Adrenal gland (tissue), 9 donors: ENCODE measurements at regions not wholly inside any gene's neighbourhood (a gene's known extent, or its start where the extent isn't known, plus 50 kb on each side); places are given as distances from the start of the nearest gene placed in this dataset.

ENCODE experiments used
- DNase-seq, 7 donors: peaks; one replicate each; pipeline ENCODE4 v3.0.0-alpha.2; 2019 to 2020
- H3K27ac ChIP-seq, 5 donors: fragments of 200-600 bp; sonication (generic) in 4 of 5; 1 replicate in 3 of 5; 2 replicates in 2 of 5; pipeline versions ENCODE4 v1.5.1 to v1.8.0; 2016 to 2020; ENCODE audit warnings: mild to moderate bottlenecking in 1 of 5
- H3K27me3 ChIP-seq: fragments of 200-600 bp; 2 replicates; pipeline ENCODE4 v1.8.0; 2021
- H3K36me3 ChIP-seq, 2 donors: fragments of 200-600 bp; replicated peaks in 1 of 2; 1 replicate in 1 of 2; 2 replicates in 1 of 2; pipeline versions ENCODE4 v1.5.1 to v1.8.0; 2018 to 2022
- H3K4me1 ChIP-seq, 2 donors: fragments of 200-600 bp; replicated peaks in 1 of 2; 1 replicate in 1 of 2; 2 replicates in 1 of 2; pipeline versions ENCODE4 v1.5.1 to v1.8.0; 2018 to 2021
- H3K4me3 ChIP-seq, 4 donors: fragments of 200-600 bp; sonication (generic) in 3 of 4; one replicate each; pipeline ENCODE4 v1.5.1; 2016 to 2018
- H3K9me3 ChIP-seq, 3 donors: fragments of 200-600 bp; sonication (generic) in 1 of 3; replicated peaks in 1 of 3; 1 replicate in 2 of 3; 2 replicates in 1 of 3; pipeline versions ENCODE4 v1.5.1 to v1.8.0; 2016 to 2021
- POLR2A ChIP-seq, 2 donors: fragments of 450-650 bp; IDR thresholded peaks; one replicate each; pipeline ENCODE4 v1.6.1; 2017; ENCODE audit warnings: antibody characterized with exemption in 2 of 2, mild to moderate bottlenecking in 2 of 2, moderate library complexity in 1 of 2
- WGBS, 4 donors: extraction: QIAGEN DNeasy Blood & Tissue Kit in 2 of 4; methylation state at CpG; one replicate each; pipeline versions ENCODE4 v1.1.5 to v1.1.7; 2013 to 2017; 5-methylcytosine and 5-hydroxymethylcytosine counted together
- intact Hi-C, 2 donors: fragments of 100-400 bp; cut with DNase I; formaldehyde crosslinking; loops; one replicate each; pipeline versions ENCODE4 v1.14.1 to v1.15.0; 2022 to 2023
- TF ChIP-seq, protein P1 (sequence below), 6 experiments: fragments of 450-650 bp in 4 of 6; fragments of 200-600 bp in 2 of 6; sonication (generic) in 1 of 6; IDR thresholded peaks; 1 replicate in 5 of 6; 2 replicates in 1 of 6; pipeline versions ENCODE4 v1.5.1 to v1.8.0; 2016 to 2021; ENCODE audit warnings: antibody characterized with exemption in 6 of 6, mild to moderate bottlenecking in 2 of 6, moderate library complexity in 1 of 6
- donor health status: healthy with polysubstance abuse.
- donor health status: Bipolar disorder and iron deficiency.
- donor health status: DM: yes; HTN: yes; CAD: no.
- donor health status: DM: no; HTN: no; CAD: no.
- donor health status: DM: no; HTN: no; CAD: no.

GRCh38 chr12:33562401-33562800 lies 122.8 kb upstream of the SYT10 start:
- Histone ChIP-seq H3K36me3 (no peaks in the 10 kb centered on the region), H3K27me3 (no peaks in the 10 kb centered on the region), H3K27ac (no peak overlapping the region), H3K4me1 (no peaks in the 10 kb centered on the region), H3K9me3 (no peaks in the 10 kb centered on the region), H3K4me3 (no peak overlapping the region)
- TF ChIP-seq, protein P1, sequence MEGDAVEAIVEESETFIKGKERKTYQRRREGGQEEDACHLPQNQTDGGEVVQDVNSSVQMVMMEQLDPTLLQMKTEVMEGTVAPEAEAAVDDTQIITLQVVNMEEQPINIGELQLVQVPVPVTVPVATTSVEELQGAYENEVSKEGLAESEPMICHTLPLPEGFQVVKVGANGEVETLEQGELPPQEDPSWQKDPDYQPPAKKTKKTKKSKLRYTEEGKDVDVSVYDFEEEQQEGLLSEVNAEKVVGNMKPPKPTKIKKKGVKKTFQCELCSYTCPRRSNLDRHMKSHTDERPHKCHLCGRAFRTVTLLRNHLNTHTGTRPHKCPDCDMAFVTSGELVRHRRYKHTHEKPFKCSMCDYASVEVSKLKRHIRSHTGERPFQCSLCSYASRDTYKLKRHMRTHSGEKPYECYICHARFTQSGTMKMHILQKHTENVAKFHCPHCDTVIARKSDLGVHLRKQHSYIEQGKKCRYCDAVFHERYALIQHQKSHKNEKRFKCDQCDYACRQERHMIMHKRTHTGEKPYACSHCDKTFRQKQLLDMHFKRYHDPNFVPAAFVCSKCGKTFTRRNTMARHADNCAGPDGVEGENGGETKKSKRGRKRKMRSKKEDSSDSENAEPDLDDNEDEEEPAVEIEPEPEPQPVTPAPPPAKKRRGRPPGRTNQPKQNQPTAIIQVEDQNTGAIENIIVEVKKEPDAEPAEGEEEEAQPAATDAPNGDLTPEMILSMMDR (IDR thresholded peaks at IDR 0.05) = no peak
- no peak for TF ChIP-seq POLR2A (IDR thresholded peaks at IDR 0.05)
- 68 to 86% (median 73%) methylated on average over 2 of the region's 2 CpGs for WGBS, 4 donors
- no peak for DNase-seq
- intact Hi-C loops = no loop called here

DNA sequence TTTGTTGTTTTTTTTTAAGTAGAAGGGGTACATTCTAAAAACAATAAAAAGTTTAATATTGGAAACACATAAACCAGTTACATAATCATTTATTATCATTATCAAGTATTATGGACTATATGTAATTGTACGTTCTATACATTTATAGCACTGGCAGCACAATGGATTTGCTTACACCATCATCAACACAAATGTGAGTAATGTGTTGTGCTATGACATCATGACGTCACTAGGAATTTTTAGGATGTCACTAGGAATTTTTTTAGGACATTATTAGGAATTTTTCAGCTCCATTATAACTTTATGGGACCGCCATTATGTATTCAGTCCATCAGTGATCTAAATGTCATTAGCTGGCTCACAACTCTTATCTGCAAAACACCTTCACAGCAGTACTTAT lies 126.8 kb upstream of the SYT10 start:
- H3K4me3 ChIP-seq = no peak overlapping the region
- no peak for TF ChIP-seq POLR2A (IDR thresholded peaks at IDR 0.05)
- TF ChIP-seq, protein P1 (IDR thresholded peaks at IDR 0.05) = no peak
- WGBS, 4 donors = 61 to 79% (median 75%) methylated on average over 3 of the region's 3 CpGs
- H3K9me3 ChIP-seq = no peaks in the 10 kb centered on the region
- H3K4me1 ChIP-seq = no peaks in the 10 kb centered on the region
- no peaks in the 10 kb centered on the region for H3K27me3 ChIP-seq
- DNase-seq = no peak
- intact Hi-C loops = no loop called here
- no peaks in the 10 kb centered on the region for H3K36me3 ChIP-seq
- H3K27ac ChIP-seq = no peak overlapping the region

DNA sequence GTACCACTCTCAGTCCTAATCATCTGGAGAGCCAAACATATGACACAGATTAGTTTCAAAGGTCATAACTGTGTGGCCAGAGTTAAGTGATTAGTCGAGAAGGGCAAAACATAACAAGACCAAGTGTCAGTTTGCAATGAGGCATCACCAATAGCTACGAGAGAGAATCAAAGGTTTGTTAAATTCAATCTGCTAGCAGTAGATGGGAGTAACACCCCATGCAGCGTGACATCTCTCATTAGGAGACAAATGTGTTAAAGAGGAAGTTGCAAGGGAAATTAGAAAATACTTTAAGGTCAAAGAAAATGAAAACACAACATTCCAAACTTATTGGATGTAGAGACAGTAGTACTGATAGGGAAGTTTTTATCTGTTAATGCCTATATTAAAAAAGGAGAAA lies 135.7 kb upstream of the SYT10 start:
- Histone ChIP-seq H3K27me3 (no peaks in the 10 kb centered on the region), H3K27ac (no peak overlapping the region), H3K4me1 (no peaks in the 10 kb centered on the region), H3K36me3 (no peaks in the 10 kb centered on the region), H3K4me3 (no peak overlapping the region), H3K9me3 (no peaks in the 10 kb centered on the region)
- WGBS, 4 donors = 30 to 41% (median 35%) methylated on average over 3 of the region's 3 CpGs
- TF ChIP-seq POLR2A (IDR thresholded peaks at IDR 0.05) = no peak
- no peak for DNase-seq
- intact Hi-C loops = no loop called here

GRCh38 chr12:33581613-33582122 lies 142.0 kb upstream of the SYT10 start:
- Histone ChIP-seq H3K9me3 (no peaks in the 10 kb centered on the region), H3K4me3 (no peak overlapping the region), H3K27ac (no peak overlapping the region), H3K4me1 (no peaks in the 10 kb centered on the region), H3K36me3 (no peaks in the 10 kb centered on the region), H3K27me3 (no peaks in the 10 kb centered on the region)
- TF ChIP-seq, protein P1 (IDR thresholded peaks at IDR 0.05) = no peak
- no peak for TF ChIP-seq POLR2A (IDR thresholded peaks at IDR 0.05)
- intact Hi-C loops = no loop called here
- 46 to 64% (median 55%) methylated on average over 5 of the region's 5 CpGs for WGBS, 4 donors
- no peak for DNase-seq

- peaks cover 10 to 16% of the 10 kb centered on the region in 2 donors for H3K4me1 ChIP-seq
- no peak for DNase-seq
- H3K4me3 ChIP-seq = no peak overlapping the region
- H3K27me3 ChIP-seq = no peaks in the 10 kb centered on the region
- TF ChIP-seq, protein P1 (IDR thresholded peaks at IDR 0.05) = no peak
- no peak for TF ChIP-seq POLR2A (IDR thresholded peaks at IDR 0.05)
- no peaks in the 10 kb centered on the region for H3K9me3 ChIP-seq
- WGBS, 4 donors = 77 to 89% (median 84%) methylated on average over 2 of the region's 2 CpGs
- H3K27ac ChIP-seq = no peak overlapping the region
- no peaks in the 10 kb centered on the region for H3K36me3 ChIP-seq
- intact Hi-C loops = no loop called here
Observed at GRCh38 chr12:33586576-33586975, 147.0 kb upstream of the SYT10 start.
